GM12878 (cell line): ENCODE measurements at regions not wholly inside any gene's neighbourhood (a gene's known extent, or its start where the extent isn't known, plus 50 kb on each side); places are given as distances from the start of the nearest gene placed in this dataset.

Source experiments
- ATAC-seq: fragments of 200-7000 bp; cut with Tn5 transposase; 3 replicates; pipeline ENCODE4 v1.9.1; 2020; ENCODE audit warnings: mild to moderate bottlenecking, moderate library complexity
- BruUV-seq: library from RNA; stranded (reverse); fragments of 400-500 nt; replicated peaks from 2 replicates; lab custom pipeline; 2021; lab: Mats Ljungman, UMichigan
- CTCF ChIA-PET: fragments of 300-600 bp; sonication (Branson Sonifier 250); formaldehyde crosslinking; extraction: SDS; loops from one replicate; lab custom pipeline; 2021; ENCODE audit warnings: inconsistent platforms; lab: Yijun Ruan, JAX
- POLR2A ChIA-PET: fragments of 350-600 bp; formaldehyde crosslinking; extraction: SDS; loops from one replicate; lab custom pipeline; 2021; ENCODE audit warnings: inconsistent platforms; lab: Charles Lee
- RAD21 ChIA-PET: fragments of 300-600 bp; sonication (Branson Sonifier 250); formaldehyde crosslinking; loops from one replicate; lab custom pipeline; 2023; ENCODE audit warnings: antibody characterized with exemption; ENCODE audit not compliant: unreplicated experiment; lab: Charles Lee
- SMC1A ChIA-PET: fragments of 300-600 bp; sonication (Branson Sonifier 250); formaldehyde crosslinking; loops from one replicate; lab custom pipeline; 2023; ENCODE audit not compliant: unreplicated experiment, uncharacterized antibody; lab: Charles Lee
- DNase-seq: peaks from one replicate; pipeline ENCODE4 v3.0.0-alpha.2; 2011; ENCODE audit warnings: low read depth, low spot score
- FAIRE-seq: peaks from 3 replicates; lab custom pipeline; 2011; peaks lifted over from hg19 to GRCh38; lab: Jason Lieb, UNC
- H2AFZ ChIP-seq: 2 replicates; pipeline ENCODE4 v1.6.0; 2011; ENCODE audit warnings: low read depth, low read length, control low read depth; ENCODE audit not compliant: control insufficient read depth
- H3K27ac ChIP-seq: 2 replicates; pipeline ENCODE4 v1.5.1; 2011; ENCODE audit warnings: control low read depth; ENCODE audit not compliant: control insufficient read depth, insufficient read depth
- H3K27me3 ChIP-seq, 2 experiments: replicated peaks in 1 of 2; 2 replicates each; pipeline versions ENCODE4 v1.6.0 to v1.6.1; 2011; ENCODE audit warnings: low read length in 1 of 2; ENCODE audit not compliant: control insufficient read depth in 2 of 2, insufficient read depth in 2 of 2
- H3K36me3 ChIP-seq, 2 experiments: 2 replicates each; pipeline ENCODE4 v1.5.1; 2011; ENCODE audit warnings: low read length in 1 of 2; ENCODE audit not compliant: control insufficient read depth in 2 of 2, insufficient read depth in 2 of 2
- H3K4me1 ChIP-seq: 2 replicates; pipeline ENCODE4 v1.6.1; 2011; ENCODE audit warnings: mild to moderate bottlenecking, low read length, moderate library complexity, mixed read lengths; ENCODE audit not compliant: control insufficient read depth, insufficient read depth
- H3K4me2 ChIP-seq: 2 replicates; pipeline ENCODE4 v1.6.0; 2011; ENCODE audit warnings: control low read depth; ENCODE audit not compliant: control insufficient read depth, insufficient read depth
- H3K4me3 ChIP-seq: fragments of 200-600 bp; sonication (generic); 2 replicates; pipeline ENCODE4 v1.5.1; 2016
- H3K79me2 ChIP-seq: 2 replicates; pipeline ENCODE4 v1.6.0; 2011; ENCODE audit warnings: low read length; ENCODE audit not compliant: control insufficient read depth, insufficient read depth
- H3K9ac ChIP-seq: 2 replicates; pipeline ENCODE4 v1.8.0; 2011; ENCODE audit warnings: low read length, control low read depth, mixed read lengths; ENCODE audit not compliant: control insufficient read depth, insufficient read depth
- H3K9me3 ChIP-seq: replicated peaks from 3 replicates; pipeline ENCODE4 v1.5.1; 2011; ENCODE audit warnings: mild to moderate bottlenecking, low read length; ENCODE audit not compliant: control insufficient read depth, insufficient read depth
- H4K20me1 ChIP-seq: 2 replicates; pipeline ENCODE4 v1.6.0; 2011; ENCODE audit not compliant: control insufficient read depth, insufficient read depth
- ATF2 ChIP-seq: IDR thresholded peaks from 2 replicates; pipeline ENCODE4 v1.6.1; 2012; ENCODE audit warnings: low read length, inconsistent platforms
- CBFB ChIP-seq: IDR thresholded peaks from 2 replicates; pipeline ENCODE4 v1.6.1; 2016; ENCODE audit warnings: antibody characterized with exemption, low read depth
- ZNF274 ChIP-seq: IDR thresholded peaks from one replicate; pipeline ENCODE4 v1.8.0; 2011; ENCODE audit not compliant: insufficient read length, insufficient read depth
- WGBS: methylation state at CpG from one replicate; pipeline ENCODE4 v1.1.6; 2016; ENCODE audit warnings: low lambda C conversion rate; ENCODE audit not compliant: insufficient replicate concordance, insufficient coverage; ENCODE audit errors: missing lambda C conversion rate; 5-methylcytosine and 5-hydroxymethylcytosine counted together
- in situ Hi-C: fragments of 300-500 bp; cut with MboI; formaldehyde crosslinking; loops from 9 replicates; pipeline ENCODE4 v1.14.3; 2018; ENCODE audit warnings: mixed read lengths
- intact Hi-C: fragments of 100-400 bp; cut with micrococcal nuclease; formaldehyde crosslinking; loops from one replicate; pipeline ENCODE4 v1.14.2; 2022; ENCODE audit not compliant: unreplicated experiment

GRCh38 chr14:34122650-34123049 is 171.8 kb upstream of the EGLN3 start (continued):
- no peak for TF ChIP-seq ATF2
- no peak for TF ChIP-seq CBFB

GRCh38 chr14:34122081-34122480 is 171.2 kb upstream of the EGLN3 start:
- no TSS peak for BruUV-seq
- Histone ChIP-seq H3K27ac (no peak overlapping the region), H3K9ac (no peak overlapping the region), H3K9me3 (no peaks in the 10 kb centered on the region), H3K79me2 (no peaks in the 10 kb centered on the region), H3K27me3 (no peaks in the 10 kb centered on the region; a peak in 1 of 4 replicates), H3K36me3 (no peaks in the 10 kb centered on the region), H3K4me2 (no peak overlapping the region), H4K20me1 (no peaks in the 10 kb centered on the region), H3K4me1 (no peaks in the 10 kb centered on the region), H2AFZ (no peak overlapping the region), H3K4me3 (no peak overlapping the region)
- no peak for FAIRE-seq
- CTCF ChIA-PET: no interaction called here
- intact Hi-C loops: no loop called here
- no peak for TF ChIP-seq ZNF274
- POLR2A ChIA-PET: no interaction called here
- 0% methylated on average over 3 of the region's 3 CpGs for WGBS
- DNase-seq: no peak
- SMC1A ChIA-PET: interaction anchor here (1.2 kb wide), 1 partner anchor 9 kb away, joined by 3 read pairs; no protein-coding TSS in a partner anchor
- RAD21 ChIA-PET: no interaction called here
- in situ Hi-C loops: no loop called here
- no peak for ATAC-seq
